Endothelial cell of umbilical vein (primary cell): ENCODE measurements at regions not wholly inside any gene's neighbourhood (a gene's known extent, or its start where the extent isn't known, plus 50 kb on each side); places are given as distances from the start of the nearest gene placed in this dataset.

ENCODE experiments used
- BruUV-seq: library from RNA; stranded (reverse); fragments of 400-500 nt; replicated peaks from 2 replicates; lab custom pipeline; 2021; lab: Mats Ljungman, UMichigan
- CTCF ChIA-PET: fragments of 300-600, 350-600 bp; sonication (Branson Sonifier 250); formaldehyde crosslinking; loops from one replicate; lab custom pipeline; 2021; ENCODE audit warnings: antibody characterized with exemption, inconsistent platforms; lab: Charles Lee
- POLR2A ChIA-PET: fragments of 300-600, 350-600 bp; sonication (Branson Sonifier 250); formaldehyde crosslinking; loops from one replicate; lab custom pipeline; 2021; ENCODE audit warnings: antibody characterized with exemption, inconsistent platforms; lab: Charles Lee
- DNase-seq: peaks from one replicate; pipeline ENCODE4 v3.0.0-alpha.2; 2011; ENCODE audit warnings: low read depth, low spot score
- FAIRE-seq: peaks from 2 replicates; lab custom pipeline; 2011; peaks lifted over from hg19 to GRCh38; lab: Jason Lieb, UNC
- H2AFZ ChIP-seq: 2 replicates; pipeline ENCODE4 v1.6.0; 2012; ENCODE audit warnings: low read depth, low read length, control low read depth, inconsistent platforms
- H3K27ac ChIP-seq: 2 replicates; pipeline ENCODE4 v1.5.1; 2011; ENCODE audit warnings: low read depth, mild to moderate bottlenecking, control low read depth, low read length, moderate library complexity; ENCODE audit not compliant: insufficient read depth
- H3K27me3 ChIP-seq, 2 experiments: 2 replicates each; pipeline versions ENCODE4 v1.6.0 to v1.6.1; 2011; ENCODE audit warnings: low read length in 2 of 2, mixed read lengths in 1 of 2; ENCODE audit not compliant: control insufficient read depth in 2 of 2, insufficient read depth in 2 of 2
- H3K36me3 ChIP-seq, 2 experiments: 2 replicates in 1 of 2; 3 replicates in 1 of 2; pipeline ENCODE4 v1.5.1; 2011; ENCODE audit warnings: low read length in 2 of 2, mild to moderate bottlenecking in 1 of 2, moderate library complexity in 1 of 2; ENCODE audit not compliant: control insufficient read depth in 2 of 2, insufficient read depth in 2 of 2; ENCODE audit errors: extremely low read depth in 1 of 2
- H3K4me1 ChIP-seq: 3 replicates; pipeline ENCODE4 v1.5.1; 2011; ENCODE audit warnings: mild to moderate bottlenecking, low read length; ENCODE audit not compliant: control insufficient read depth, insufficient read depth; ENCODE audit errors: extremely low read depth
- H3K4me2 ChIP-seq: 2 replicates; pipeline ENCODE4 v1.6.1; 2011; ENCODE audit warnings: low read length, control low read depth, mixed read lengths; ENCODE audit not compliant: insufficient read depth
- H3K4me3 ChIP-seq, 3 experiments: fragments of 200-600 bp in 1 of 3; sonication (generic), shearing (Covaris generic) in 1 of 3; replicated peaks in 1 of 3; 2 replicates each; pipeline ENCODE4 v1.5.1; 2011 to 2016; ENCODE audit warnings: control low read depth in 3 of 3, low read length in 3 of 3, mild to moderate bottlenecking in 2 of 3, inconsistent platforms in 1 of 3, low read depth in 1 of 3, moderate library complexity in 1 of 3; ENCODE audit not compliant: insufficient read depth in 1 of 3
- H3K79me2 ChIP-seq: 2 replicates; pipeline ENCODE4 v1.6.0; 2012; ENCODE audit warnings: low read length, inconsistent platforms; ENCODE audit not compliant: control insufficient read depth, insufficient read depth
- H3K9ac ChIP-seq: replicated peaks from 2 replicates; pipeline ENCODE3; 2011; ENCODE audit warnings: low read length, control low read depth; ENCODE audit not compliant: insufficient read depth; ENCODE audit errors: extremely low read depth
- H3K9me1 ChIP-seq: replicated peaks from 3 replicates; pipeline ENCODE4 v1.6.0; 2011; ENCODE audit warnings: mild to moderate bottlenecking, low read length; ENCODE audit not compliant: control insufficient read depth, insufficient read depth; ENCODE audit errors: extremely low read depth
- H3K9me3 ChIP-seq: replicated peaks from 2 replicates; pipeline ENCODE4 v1.5.1; 2012; ENCODE audit warnings: low read length, inconsistent platforms; ENCODE audit not compliant: control insufficient read depth, insufficient read depth
- H4K20me1 ChIP-seq: replicated peaks from 2 replicates; pipeline ENCODE3; 2011; ENCODE audit warnings: mild to moderate bottlenecking, low read length; ENCODE audit not compliant: control insufficient read depth, insufficient read depth; ENCODE audit errors: extremely low read depth
- CTCF ChIP-seq, 2 donors: IDR thresholded peaks; 1 replicate in 1 of 2; 2 replicates in 1 of 2; pipeline ENCODE4 v1.5.1; 2011; ENCODE audit warnings: low read length in 2 of 2, mild to moderate bottlenecking in 2 of 2, moderate library complexity in 2 of 2, control low read depth in 1 of 2, inconsistent platforms in 1 of 2, low read depth in 1 of 2; ENCODE audit not compliant: insufficient read depth in 1 of 2; ENCODE audit errors: extremely low read depth in 1 of 2
- EZH2 ChIP-seq: IDR thresholded peaks from 2 replicates; pipeline ENCODE4 v1.6.1; 2012; ENCODE audit warnings: borderline replicate concordance, low read depth, mild to moderate bottlenecking, moderate library complexity, low read length, inconsistent platforms; ENCODE audit not compliant: severe bottlenecking
- FOS ChIP-seq: IDR thresholded peaks from 2 replicates; pipeline ENCODE4 v1.6.1; 2011; ENCODE audit warnings: mild to moderate bottlenecking, low read length, moderate library complexity, borderline replicate concordance; ENCODE audit not compliant: insufficient read depth
- GATA2 ChIP-seq: IDR thresholded peaks from 2 replicates; pipeline ENCODE4 v1.7.0; 2011; ENCODE audit warnings: low read depth, mild to moderate bottlenecking, moderate library complexity, mixed read lengths, low read length; ENCODE audit not compliant: insufficient read length, insufficient read depth
- JUN ChIP-seq: IDR thresholded peaks from 2 replicates; pipeline ENCODE4 v1.6.1; 2011; ENCODE audit warnings: borderline replicate concordance, low read depth; ENCODE audit not compliant: insufficient read length, insufficient read depth
- MAX ChIP-seq: IDR thresholded peaks from 2 replicates; pipeline ENCODE4 v1.6.1; 2011; ENCODE audit not compliant: insufficient read depth, insufficient read length
- MYC ChIP-seq: IDR thresholded peaks from one replicate; pipeline ENCODE4 v1.6.1; 2011; ENCODE audit warnings: mild to moderate bottlenecking, low read depth, low read length
- POLR2A ChIP-seq: IDR thresholded peaks from 2 replicates; pipeline ENCODE4 v1.6.1; 2012; ENCODE audit warnings: low read depth, mild to moderate bottlenecking, control low read depth, low read length
- POLR2AphosphoS5 ChIP-seq: IDR thresholded peaks from 2 replicates; pipeline ENCODE4 v1.6.1; 2012; ENCODE audit warnings: low read depth, mild to moderate bottlenecking, control low read depth, low read length, moderate library complexity; ENCODE audit not compliant: insufficient read depth
- dilution Hi-C: fragments of 300-500 bp; cut with MboI; formaldehyde crosslinking; loops from one replicate; pipeline ENCODE4 v1.15.0; 2019; ENCODE audit warnings: low sequenced_read_pairs; ENCODE audit not compliant: extremely low pct_ligation_motif_present
- intact Hi-C: fragments of 100-400 bp; cut with micrococcal nuclease; formaldehyde crosslinking; loops from one replicate; pipeline ENCODE4 v1.10.0; 2022

GRCh38 chr5:18702821-18703220 is 1068.6 kb downstream of the TAF11L14 start:
- H3K9me1 ChIP-seq = no peaks in the 10 kb centered on the region
- no peaks in the 10 kb centered on the region for H3K79me2 ChIP-seq
- no peaks in the 10 kb centered on the region for H3K4me1 ChIP-seq
- H3K27ac ChIP-seq = no peak overlapping the region
- FAIRE-seq (no peak), DNase-seq (no peak)
- dilution Hi-C loops (no loop called here), intact Hi-C loops (no loop called here)
- H3K4me2 ChIP-seq = no peak overlapping the region
- no peak for TF ChIP-seq EZH2
- no peak for TF ChIP-seq CTCF (IDR thresholded peaks at IDR 0.05; ENCODE audit: extremely low read depth in 1 of 2, insufficient read depth in 1 of 2, low read depth in 1 of 2, low read length in 2 of 2)
- no peak for TF ChIP-seq JUN
- no peak for TF ChIP-seq POLR2A
- TF ChIP-seq MYC = no peak
- TF ChIP-seq FOS = no peak
- TF ChIP-seq MAX = no peak
- TF ChIP-seq POLR2AphosphoS5 = no peak
- no peak for TF ChIP-seq GATA2
- H3K36me3 ChIP-seq = no peaks in the 10 kb centered on the region
- H2AFZ ChIP-seq = no peak overlapping the region
- no TSS peak for BruUV-seq
- H3K27me3 ChIP-seq = no peaks in the 10 kb centered on the region
- H4K20me1 ChIP-seq = no peaks in the 10 kb centered on the region
- no peak overlapping the region for H3K9ac ChIP-seq
- POLR2A ChIA-PET = no interaction called here
- no peaks in the 10 kb centered on the region for H3K9me3 ChIP-seq
- CTCF ChIA-PET = no interaction called here
- H3K4me3 ChIP-seq = no peak overlapping the region
